HG02763 (cell line): ENCODE measurements at regions not wholly inside any gene's neighbourhood (a gene's known extent, or its start where the extent isn't known, plus 50 kb on each side); places are given as distances from the start of the nearest gene placed in this dataset.

Experiments
- ATAC-seq: cut with Tn5 transposase; IDR thresholded peaks from one replicate; pipeline ENCODE4 v1.9.1; 2021; ENCODE audit warnings: mild to moderate bottlenecking, moderate library complexity; ENCODE audit not compliant: unreplicated experiment

GRCh38 chr18:41756141-41756540 lies 198.9 kb upstream of the PIK3C3 start:
- ATAC-seq, result no peak

- ATAC-seq, result no peak
Measured at GRCh38 chr18:41754332-41754731, 200.7 kb upstream of the PIK3C3 start.

DNA sequence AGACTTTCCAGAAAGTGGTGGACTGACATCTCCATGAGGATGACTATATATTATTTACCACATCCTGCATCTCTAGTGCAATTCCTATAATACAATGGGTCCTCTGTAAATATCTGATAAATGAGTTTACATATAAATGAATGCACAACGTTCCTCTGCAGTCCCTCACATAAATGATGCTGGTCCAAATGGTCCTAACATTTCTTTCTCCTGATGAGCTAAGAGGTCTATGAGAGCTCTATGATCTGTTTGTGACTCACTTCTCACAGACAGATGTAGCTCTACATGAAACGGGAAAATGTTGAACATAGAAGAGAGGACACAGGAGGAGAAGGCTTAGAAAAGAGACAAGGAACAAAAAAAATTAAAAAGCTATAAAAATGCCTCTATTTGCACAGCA lies 201.2 kb upstream of the PIK3C3 start:
- ATAC-seq, result no peak

DNA sequence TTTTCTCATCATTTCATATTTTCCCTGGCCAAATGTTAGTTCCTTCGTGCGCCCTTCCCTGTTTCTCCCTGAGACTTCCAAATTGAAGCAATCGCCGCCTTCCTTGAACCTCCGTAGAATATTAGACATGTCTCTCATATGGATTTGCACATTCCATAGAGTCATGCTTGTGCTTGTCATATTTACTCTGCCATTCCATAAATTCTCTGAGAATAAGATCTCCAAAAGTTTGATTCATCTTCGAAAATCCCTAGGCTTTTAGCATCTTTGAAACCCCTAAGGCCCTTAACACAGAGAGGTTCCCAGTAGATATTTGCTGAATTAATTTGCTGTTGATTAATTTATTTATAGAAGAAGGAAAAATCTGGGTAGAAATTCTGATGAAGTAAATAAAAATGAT lies 202.2 kb upstream of the PIK3C3 start:
- ATAC-seq, result no peak

DNA sequence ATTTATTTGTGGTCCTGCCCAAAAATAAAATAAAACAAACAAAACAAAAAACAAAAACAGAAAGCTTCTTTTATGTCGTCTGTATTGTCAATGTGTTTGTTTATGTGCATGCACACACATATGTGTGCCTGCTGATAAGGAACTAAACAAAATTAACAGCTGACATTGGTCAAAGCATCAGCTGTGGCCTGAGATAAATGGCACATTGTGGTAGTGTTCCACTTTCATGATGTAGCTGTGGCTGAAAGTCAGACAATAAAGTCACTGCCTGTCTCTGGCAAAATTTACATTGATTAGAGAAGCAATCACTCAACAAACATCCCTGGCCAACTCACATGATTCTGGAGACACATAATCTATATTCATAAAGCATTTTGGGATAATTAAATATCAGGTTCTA lies 203.4 kb upstream of the PIK3C3 start:
- ATAC-seq, result no peak

GRCh38 chr18:41751161-41751560 lies 203.9 kb upstream of the PIK3C3 start:
- no peak for ATAC-seq

GRCh38 chr18:41747723-41748242 lies 207.3 kb upstream of the PIK3C3 start:
- no peak for ATAC-seq

DNA sequence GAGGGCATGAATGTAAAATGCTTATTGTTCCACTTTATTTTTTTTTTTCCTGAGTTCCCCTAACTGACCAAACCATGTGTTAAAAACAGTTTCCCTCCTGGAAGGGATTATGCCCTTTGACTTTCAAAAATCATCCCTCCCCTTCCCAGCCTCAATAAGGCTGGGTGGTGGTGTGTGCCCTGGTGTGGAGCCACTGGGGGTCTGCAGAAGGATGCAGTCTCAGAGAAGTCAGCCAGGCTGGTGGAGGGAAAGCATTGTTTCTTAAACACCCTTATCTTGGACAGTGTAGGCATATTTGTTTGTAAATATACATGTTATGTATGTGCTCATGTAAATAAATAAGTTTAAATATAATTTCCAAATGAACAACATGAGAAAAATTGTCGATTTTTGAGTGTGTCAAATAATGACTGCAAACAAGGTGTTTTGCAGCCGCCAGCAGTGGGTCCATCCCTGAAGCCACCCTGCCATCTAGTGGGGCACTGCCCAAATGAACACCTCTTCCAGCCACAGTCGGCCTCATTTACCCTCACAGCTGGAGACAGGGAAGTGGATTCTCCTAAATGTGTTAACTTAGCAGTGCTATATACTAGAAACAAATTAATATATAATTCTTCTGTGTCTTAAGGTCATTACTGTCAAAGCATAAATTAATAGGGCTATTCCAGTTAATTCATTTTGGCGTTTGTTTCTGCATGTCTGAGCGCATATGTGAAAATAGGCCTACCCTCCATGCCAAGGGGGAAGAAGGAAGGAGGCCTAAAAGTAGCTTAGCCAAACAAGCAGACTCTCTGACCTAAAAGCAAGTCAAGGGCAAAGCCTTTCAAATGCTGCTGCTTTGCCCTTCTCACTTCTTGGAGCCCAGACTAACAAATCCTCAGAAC lies 209.6 kb upstream of the PIK3C3 start:
- no peak for ATAC-seq

DNA sequence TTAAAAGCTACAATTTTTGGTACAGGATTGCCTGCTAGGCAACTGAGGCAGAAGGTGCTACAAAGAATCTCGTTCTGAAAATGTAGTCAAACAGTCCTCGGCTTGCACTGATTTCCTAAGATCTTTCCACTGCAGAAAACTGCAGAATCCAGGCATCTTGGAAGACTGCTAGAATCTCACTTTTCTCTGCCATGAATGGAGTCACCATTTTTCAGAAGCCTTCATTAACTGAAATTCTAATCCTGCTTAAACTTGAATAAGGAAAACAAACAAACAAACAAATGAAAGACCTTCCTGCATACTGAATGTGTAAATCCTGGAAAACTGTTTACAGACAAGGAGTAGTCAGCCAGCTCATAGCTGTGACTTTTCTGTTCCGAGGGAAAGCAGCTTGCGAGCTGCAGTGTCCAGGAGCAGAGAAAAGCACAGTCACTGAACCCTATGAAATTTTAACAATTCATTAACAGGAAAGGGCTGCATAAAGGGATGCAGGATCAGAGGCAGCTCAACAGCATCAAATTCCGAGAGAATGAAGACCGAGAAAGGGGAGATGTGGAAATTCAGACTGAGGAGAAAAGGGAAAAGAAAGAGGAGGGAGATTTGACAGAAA lies 210.5 kb upstream of the PIK3C3 start:
- no peak for ATAC-seq

DNA sequence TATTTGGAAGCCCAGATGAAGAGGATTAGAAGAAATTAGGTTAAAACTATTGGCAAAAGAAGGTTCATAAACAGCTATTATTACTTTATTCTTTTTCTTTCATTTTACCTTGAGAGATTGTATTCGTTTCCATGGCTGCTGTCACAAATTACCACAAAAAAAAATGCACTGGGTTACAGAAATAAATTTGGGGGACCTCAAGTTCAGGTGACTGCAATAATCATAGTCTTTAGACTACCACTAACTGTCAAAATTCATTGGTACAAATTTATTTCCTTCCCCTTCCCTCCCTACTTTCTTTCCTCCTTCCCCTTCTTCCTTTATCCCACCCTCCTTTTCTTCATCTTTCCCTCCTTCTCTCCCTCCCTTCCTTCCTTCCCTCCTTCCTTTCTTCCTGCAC lies 217.8 kb upstream of the PIK3C3 start:
- no peak for ATAC-seq

DNA sequence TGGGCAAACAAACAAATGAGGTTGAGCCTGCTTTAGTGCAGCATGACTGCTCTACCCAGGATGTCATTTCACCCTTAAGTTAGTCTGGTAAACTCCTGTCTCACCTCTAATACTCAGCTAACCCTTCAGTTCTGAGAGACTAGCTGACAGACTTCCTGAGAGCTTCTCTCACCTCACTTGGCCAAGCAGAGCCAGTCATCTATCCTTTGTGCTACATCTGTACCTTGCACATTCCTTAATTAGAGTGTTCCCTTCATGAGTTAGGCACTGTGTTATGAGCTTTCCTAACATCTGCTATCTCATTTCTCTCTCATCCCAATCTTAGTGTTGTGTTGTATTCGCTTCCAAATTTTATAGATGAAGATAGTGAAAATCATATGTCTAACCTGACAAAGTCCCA lies 220.1 kb upstream of the PIK3C3 start:
- ATAC-seq, result no peak

DNA sequence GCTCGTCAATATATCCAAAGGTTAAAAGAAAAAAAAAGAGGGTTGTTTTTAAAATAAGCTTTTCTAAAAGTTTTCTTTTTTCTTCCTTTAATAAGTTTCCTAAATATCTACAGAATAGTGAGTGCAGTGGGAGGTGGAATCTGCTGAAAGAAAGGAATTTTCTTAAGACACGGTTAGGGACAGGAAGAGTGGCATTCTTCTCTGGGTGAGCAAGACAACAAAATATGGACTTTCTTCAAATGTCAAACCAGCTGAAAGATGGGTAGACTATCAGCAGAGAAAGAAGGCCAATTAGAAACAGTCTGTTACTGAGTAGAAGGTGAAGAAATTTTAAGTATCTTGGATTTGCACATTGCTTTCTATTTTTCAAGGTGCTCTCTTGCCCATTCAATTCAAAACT lies 222.7 kb upstream of the PIK3C3 start:
- ATAC-seq, result no peak

DNA sequence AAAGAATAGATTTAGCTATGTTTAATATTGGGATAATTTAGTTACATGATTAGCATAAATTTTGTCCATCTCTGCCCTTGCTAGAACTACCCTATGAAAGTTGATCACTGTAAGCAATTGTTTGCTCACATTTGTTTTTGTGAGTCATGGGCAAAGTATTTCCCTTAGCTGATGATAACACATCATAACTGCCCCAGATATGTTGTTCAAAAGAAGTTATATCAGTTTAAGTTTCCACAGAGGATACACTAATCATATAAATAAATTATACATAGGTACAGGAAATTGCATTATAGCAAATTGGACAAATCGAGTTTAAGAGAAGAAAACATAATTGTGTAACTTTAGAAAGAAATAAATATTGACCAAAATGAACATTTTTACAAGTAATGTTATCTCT lies 223.2 kb upstream of the PIK3C3 start:
- ATAC-seq, result no peak

DNA sequence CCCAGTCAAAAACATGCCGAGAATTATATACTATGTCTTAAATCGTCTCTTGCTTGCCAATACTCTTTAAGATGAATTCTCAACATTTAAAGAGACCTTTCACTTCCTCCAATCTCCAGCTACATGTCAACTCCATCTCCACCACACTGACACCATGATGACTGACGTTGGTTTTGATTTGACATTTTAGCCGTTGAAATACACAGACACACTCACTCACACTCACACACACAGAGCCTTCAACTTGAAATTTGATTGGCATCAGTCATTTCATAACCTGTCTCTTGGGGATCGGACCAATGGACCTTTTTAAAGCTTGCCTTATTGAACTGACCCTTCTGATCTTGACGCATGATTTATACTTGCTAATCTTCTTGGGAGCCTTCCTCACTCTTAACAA lies 230.8 kb upstream of the PIK3C3 start:
- ATAC-seq, result no peak

DNA sequence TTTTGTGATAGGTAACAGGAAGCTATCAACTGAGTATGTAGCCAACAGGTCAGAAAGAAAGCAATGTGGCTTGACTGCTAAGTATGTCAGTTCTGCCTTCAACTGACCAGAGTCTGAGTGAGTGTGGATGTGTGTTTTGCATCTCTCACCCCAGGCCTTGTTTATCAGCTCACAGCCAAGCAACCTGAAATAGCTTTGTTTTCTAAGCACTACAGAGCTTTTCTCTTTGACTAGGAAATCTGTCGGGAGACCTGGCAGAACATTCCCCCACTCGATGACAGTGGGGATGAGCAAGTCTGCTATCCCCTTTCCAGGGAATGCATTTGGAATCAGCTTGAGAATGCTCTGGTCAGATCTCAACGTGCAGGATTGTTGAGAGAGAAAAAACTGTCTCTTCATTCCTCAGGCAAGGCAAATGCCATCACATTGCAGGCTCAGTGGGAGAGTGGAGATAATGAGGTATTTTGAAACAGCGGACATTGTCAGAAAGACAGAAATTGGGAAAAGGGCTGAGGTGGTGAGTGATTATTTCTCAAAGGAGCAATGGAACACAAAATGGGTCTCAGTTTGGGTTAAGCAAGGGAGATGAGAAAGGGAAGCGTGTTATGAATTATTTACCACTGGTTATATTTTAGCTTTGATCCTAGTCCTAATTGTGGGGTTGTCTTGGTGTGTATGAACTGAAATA lies 233.8 kb upstream of the PIK3C3 start:
- no peak for ATAC-seq

DNA sequence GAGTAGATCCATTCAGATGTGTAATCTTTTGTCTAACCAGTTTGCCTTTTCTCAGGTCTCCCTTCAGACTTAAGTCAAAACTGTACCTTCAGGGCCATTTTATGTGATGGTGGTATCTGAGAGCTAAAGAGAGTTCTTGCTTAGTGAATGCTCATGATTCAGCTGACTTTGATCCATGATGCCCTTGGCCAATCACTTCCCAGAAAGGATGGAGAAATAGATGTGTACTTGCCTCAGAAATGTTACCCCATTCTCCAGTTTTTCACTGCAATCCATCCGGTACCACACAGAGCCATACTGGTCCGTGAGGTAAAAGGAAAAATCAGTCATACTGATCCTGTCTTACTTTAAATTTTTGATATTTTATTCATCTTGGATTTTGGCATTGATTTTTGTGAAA lies 234.8 kb upstream of the PIK3C3 start:
- no peak for ATAC-seq

GRCh38 chr18:41719808-41720207 lies 235.2 kb upstream of the PIK3C3 start:
- ATAC-seq, result no peak

GRCh38 chr18:41714872-41715271 lies 240.2 kb upstream of the PIK3C3 start:
- ATAC-seq, result no peak

DNA sequence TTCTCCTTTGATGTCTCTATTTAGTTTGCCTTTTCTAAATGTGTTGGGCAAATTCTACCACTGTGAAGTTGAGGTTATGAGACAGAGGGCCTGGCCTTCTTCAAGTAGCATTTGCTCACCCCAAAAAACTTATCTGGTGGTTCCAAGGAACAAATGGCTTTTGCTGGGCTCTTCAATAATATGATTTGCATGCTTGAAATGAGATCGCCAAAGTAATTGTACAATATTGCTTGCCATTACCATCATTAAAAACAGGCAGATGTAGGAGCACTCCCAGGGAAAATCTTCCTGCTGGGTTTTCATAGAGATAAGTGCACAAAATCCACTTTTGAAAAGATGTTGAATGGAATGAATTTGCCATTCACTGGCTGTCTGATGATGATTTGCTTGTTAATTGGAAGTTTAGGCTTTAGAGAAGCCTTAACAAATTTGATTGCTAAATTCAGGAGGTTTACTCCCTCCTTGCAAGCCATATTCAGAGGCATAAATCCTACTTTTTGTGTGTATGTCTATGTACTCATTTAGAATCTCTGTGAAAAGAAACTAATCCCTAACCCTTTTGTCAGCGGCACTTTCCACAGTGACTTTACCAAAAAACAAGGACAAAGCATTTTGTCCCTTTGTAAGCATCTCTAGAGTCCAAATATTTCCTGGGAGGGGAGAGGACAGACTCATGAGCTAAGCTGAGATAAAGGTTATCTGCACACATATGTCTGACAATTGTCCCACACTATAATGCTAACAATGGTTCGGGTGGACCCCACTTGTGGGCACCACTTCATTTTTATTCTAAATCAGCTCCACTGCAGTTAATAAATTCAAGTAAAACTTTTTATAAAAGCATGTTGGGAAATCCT lies 240.8 kb upstream of the PIK3C3 start:
- ATAC-seq, result no peak

GRCh38 chr18:41706301-41706700 lies 248.7 kb upstream of the PIK3C3 start:
- no peak for ATAC-seq
